ENCODE measurements at regions not wholly inside any gene's neighbourhood (a gene's known extent, or its start where the extent isn't known, plus 50 kb on each side); places are given as distances from the start of the nearest gene placed in this dataset.
"Not testable (repeated sequence)": the region's sequence is repeated elsewhere in the genome, so short reads cannot be mapped to it uniquely, and the experiment has no call there.

GRCh38 chr6:144438103-144438502 lies 153.0 kb downstream of the UTRN start:
- no peak for DNase-seq

DNA sequence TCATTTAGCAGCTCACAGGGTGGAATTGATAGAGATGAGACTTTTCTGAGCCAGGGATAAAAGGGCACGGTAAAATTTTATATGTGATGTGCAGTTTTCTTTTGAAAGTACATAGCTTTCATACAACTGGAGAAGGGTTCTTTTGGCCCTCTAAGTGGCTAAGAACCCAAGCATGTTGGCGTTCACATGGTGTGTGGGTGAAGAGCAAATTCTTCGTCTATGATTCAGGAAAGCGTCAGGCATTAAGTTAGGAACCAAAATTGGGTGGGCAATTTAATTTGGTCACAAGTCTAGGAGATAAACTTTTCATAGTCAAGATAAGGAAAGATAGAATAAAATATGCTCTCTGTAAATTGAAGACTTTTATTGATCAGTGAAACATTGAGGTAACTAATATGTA lies 153.9 kb downstream of the UTRN start:
- DNase-seq, result no peak

GRCh38 chr6:144441801-144442200 lies 156.7 kb downstream of the UTRN start:
- not testable (repeated sequence) for DNase-seq

DNA sequence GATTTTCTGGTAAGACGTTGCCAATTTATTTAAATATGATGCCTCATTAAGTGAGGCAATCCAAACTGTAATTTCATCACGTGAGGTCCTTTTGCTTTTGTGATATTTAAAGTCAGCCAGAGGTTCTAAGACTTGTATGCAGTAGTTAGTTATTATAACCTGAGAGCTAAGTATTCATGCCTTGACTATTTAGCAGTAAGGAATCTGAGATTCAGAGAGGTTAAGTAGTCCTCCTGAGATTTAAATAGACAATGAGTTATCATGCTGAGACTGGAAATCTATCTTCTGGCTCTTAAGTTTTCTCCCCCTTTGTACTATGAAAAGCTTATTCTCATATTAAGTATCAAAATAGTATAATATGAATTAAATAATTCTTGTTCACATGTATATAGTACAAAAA lies 158.0 kb downstream of the UTRN start:
- DNase-seq, result no peak

DNA sequence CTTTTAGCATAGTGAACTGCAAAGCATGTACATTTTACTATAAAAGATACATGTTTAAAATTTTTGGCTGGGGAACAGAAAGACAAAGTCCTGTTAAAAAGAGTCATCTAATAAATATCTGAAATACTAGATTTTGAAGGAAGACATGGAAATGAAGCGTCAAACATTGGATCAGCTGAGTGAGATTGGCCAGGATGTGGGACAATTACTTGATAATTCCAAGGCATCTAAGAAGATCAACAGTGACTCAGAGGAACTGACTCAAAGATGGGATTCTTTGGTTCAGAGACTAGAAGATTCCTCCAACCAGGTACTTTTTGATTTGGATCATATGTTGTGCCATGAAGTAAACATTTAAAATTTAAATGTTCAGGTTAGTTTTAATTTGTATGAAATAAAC lies 162.3 kb downstream of the UTRN start:
- DNase-seq, result no peak

GRCh38 chr6:144449218-144449617 lies 164.1 kb downstream of the UTRN start:
- DNase-seq, result no peak

DNA sequence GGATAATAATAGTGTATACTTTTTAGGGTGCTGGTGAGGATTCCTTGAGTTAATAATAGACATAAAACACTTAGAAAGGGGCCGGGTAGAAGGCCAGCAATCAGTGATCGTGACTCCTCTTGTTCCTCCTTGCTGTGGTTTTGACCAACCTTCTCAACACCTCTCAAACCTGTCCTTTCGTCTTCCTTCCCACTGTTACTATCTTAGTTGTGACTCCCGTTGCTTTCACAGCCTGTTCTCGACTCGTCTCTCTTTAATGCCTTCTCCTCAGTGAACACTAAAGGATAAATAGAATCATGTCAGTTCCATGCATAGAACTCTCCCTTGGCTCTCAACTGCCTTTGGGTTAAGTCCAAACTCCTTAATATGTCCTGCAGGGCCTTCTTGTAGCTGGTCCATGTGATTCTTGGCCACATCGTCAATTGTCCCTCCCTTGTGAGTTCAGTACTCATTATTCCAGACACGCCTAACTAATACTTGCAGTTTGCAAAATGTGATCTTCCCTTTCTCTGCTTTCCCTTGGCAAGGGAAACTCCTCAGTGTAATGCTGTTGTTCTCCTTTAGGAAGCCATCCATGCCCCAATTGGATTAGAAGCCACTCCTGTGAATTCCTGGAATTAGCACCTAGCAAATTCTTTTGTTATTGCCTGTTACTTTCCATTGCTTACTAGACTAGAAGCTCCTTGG lies 164.9 kb downstream of the UTRN start:
- no peak for DNase-seq

- no peak for DNase-seq
Measured at GRCh38 chr6:144460327-144461095, 175.4 kb downstream of the UTRN start.

- DNase-seq, result no peak
Measured at GRCh38 chr6:144462058-144462457, 176.9 kb downstream of the UTRN start.

GRCh38 chr6:144466716-144467115 lies 181.6 kb downstream of the UTRN start:
- DNase-seq, result no peak

- no peak for DNase-seq
Measured at GRCh38 chr6:144467172-144467762, 182.1 kb downstream of the UTRN start.

GRCh38 chr6:144467921-144468320 lies 182.8 kb downstream of the UTRN start:
- DNase-seq, result no peak

DNA sequence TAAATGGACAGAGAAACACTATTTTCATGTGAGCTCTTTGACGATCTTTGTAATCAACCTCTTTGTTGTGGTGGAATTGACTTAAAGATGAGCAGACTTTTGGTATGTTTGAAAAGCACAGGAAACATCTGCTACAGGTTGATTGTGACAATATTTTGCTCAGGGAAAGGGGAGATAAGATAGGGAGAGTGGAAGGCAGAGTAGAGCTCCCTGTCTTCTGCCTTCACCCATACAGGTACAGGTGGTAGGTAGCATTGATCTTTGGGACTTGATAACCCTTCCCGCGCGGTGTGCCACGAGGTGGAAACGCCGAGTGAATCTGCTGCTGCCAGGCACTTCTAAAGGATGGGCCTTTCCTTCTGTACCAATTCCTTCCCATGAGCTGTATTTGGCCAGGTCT lies 183.6 kb downstream of the UTRN start:
- no peak for DNase-seq

DNA sequence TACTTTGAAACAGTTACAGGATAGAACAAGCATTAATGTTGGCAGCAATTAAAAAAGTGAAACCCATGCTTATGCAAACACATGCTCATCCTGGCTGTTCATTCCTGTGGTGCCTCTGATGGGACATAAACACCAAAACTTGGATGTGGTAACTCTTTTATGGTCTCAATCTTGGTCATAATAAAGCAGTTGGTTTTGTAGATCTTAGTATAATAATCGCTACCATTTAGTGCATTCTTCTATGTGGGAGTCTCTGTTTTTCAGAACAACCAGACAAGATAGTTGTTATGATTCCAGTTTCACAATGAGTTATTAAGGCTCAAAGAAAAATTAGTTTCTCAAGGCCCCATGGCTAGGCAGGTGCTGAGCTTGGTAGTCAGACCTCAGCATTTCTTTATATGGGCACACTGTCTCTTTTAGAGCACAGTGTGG lies 184.0 kb downstream of the UTRN start:
- no peak for DNase-seq

DNA sequence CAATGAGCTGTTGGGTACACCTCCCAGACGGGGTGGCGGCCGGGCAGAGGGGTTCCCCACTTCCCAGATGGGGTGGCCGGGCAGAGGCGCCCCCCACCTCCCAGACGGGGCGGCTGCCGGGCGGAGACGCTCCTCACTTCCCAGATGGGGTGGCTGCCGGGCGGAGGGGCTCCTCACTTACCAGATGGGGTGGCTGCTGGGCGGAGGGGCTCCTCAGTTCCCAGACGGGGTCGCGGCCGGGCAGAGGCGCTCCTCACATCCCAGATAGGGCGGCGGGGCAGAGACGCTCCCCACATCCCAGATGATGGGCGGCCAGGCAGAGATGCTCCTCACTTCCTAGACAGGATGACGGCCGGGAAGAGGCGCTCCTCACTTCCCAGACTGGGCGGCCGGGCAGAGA lies 185.1 kb downstream of the UTRN start:
- DNase-seq, result not testable (repeated sequence)

DNA sequence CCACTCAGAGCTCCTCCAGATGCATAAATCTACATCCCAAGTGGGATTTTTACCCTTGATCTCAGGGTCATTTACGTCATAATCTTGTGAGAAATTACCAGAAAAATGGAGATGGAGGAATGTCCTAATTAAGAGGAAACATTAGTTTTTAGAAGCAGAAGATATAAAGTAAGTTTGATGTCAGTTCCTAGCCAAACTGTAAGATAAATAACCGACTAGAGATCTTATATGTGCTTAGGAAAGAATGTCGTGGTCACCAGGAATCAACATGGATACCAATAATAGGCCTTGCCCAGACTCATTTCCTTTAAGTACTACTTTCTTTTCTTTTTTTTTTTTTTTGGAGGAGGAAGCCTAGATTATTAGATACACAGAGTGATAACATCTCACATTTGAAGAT lies 186.9 kb downstream of the UTRN start:
- no peak for DNase-seq

- DNase-seq, result no peak
Measured at GRCh38 chr6:144474290-144474689, 189.2 kb downstream of the UTRN start.

DNA sequence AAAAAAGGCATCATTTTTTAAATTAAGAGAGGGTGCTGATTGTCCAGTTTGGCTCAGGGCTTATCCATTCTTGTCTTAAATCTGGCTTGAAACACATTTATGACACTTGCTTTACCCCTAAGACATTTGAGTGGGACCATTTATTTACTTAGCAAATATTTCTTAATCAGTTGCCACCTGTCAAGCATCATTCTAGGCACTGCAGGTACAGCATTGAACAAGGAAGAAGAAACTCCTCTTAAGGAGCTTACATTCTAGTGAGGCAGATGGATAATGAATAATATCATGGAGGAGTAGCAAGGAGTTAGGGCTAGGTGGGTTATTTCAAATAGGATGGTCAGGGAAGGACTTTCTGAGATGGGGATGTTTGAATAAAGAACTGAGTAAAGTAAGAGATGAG lies 189.8 kb downstream of the UTRN start:
- DNase-seq, result no peak

DNA sequence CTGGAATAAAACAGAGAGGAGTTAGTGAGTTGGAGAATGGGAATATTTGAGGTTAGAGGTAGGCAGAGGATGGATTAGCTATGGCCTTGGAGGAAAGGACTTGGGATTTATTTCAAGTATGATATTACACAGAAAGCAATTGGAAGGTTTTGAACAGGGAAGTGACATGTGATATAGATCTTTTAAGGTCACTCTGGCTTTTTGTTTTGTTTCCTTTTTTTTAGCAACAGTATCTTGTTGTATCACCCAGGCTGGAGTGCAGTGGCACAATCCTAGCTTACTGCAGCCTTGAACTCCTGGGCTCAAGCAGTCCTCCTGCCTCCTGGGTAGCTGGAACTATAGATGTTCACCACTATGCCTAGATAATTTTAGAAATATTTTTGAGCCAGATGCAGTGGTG lies 190.3 kb downstream of the UTRN start:
- no peak for DNase-seq

GRCh38 chr6:144476286-144476685 lies 191.2 kb downstream of the UTRN start:
- DNase-seq, result no peak

GRCh38 chr6:144477396-144477795 lies 192.3 kb downstream of the UTRN start:
- no peak for DNase-seq

GRCh38 chr6:144477856-144478255 lies 192.7 kb downstream of the UTRN start:
- DNase-seq, result no peak

GRCh38 chr6:144478483-144478882 lies 193.3 kb downstream of the UTRN start:
- DNase-seq, result no peak

- no peak for DNase-seq
Measured at GRCh38 chr6:144479991-144480390, 194.9 kb downstream of the UTRN start.
